ENCODE measurements at regions not wholly inside any gene's neighbourhood (a gene's known extent, or its start where the extent isn't known, plus 50 kb on each side); places are given as distances from the start of the nearest gene placed in this dataset.
"Not testable (repeated sequence)": the region's sequence is repeated elsewhere in the genome, so short reads cannot be mapped to it uniquely, and the experiment has no call there.

GRCh38 chr4:16413814-16414555 is 187.7 kb upstream of the TAPT1 start:
- no peak overlapping the region for H3K27ac ChIP-seq
- H3K4me3 ChIP-seq = no peak overlapping the region
- no peak for DNase-seq (ENCODE audit: low spot score)
- no peak for TF ChIP-seq CTCF (IDR thresholded peaks at IDR 0.05)

- Histone ChIP-seq H3K27ac (no peak overlapping the region), H3K4me3 (no peak overlapping the region)
- no peak for DNase-seq (ENCODE audit: low spot score)
- no peak for TF ChIP-seq CTCF (IDR thresholded peaks at IDR 0.05)
Measured at GRCh38 chr4:16411501-16412085, 185.3 kb upstream of the TAPT1 start.

- not testable (repeated sequence) for DNase-seq (ENCODE audit: low spot score); H3K27ac ChIP-seq; H3K4me3 ChIP-seq
Measured at GRCh38 chr4:16393216-16393615, 166.9 kb upstream of the TAPT1 start.

- Histone ChIP-seq H3K4me3 (no peak overlapping the region), H3K27ac (no peak overlapping the region)
- DNase-seq (ENCODE audit: low spot score) = no peak
- no peak for TF ChIP-seq CTCF (IDR thresholded peaks at IDR 0.05)
Measured at GRCh38 chr4:16391196-16391595, 164.9 kb upstream of the TAPT1 start.

- no peak overlapping the region for H3K4me3 ChIP-seq
- no peak overlapping the region for H3K27ac ChIP-seq
- DNase-seq (ENCODE audit: low spot score) = no peak
- TF ChIP-seq CTCF (IDR thresholded peaks at IDR 0.05) = no peak
Measured at GRCh38 chr4:16387448-16387847, 161.2 kb upstream of the TAPT1 start.

- Histone ChIP-seq H3K4me3 (no peak overlapping the region), H3K27ac (no peak overlapping the region)
- no peak for TF ChIP-seq CTCF (IDR thresholded peaks at IDR 0.05)
- no peak for DNase-seq (ENCODE audit: low spot score)
Measured at GRCh38 chr4:16386711-16387320, 160.5 kb upstream of the TAPT1 start.

GRCh38 chr4:16384576-16384975 is 158.3 kb upstream of the TAPT1 start:
- Histone ChIP-seq H3K27ac (no peak overlapping the region), H3K4me3 (no peak overlapping the region)
- TF ChIP-seq CTCF (IDR thresholded peaks at IDR 0.05) = no peak
- DNase-seq (ENCODE audit: low spot score) = no peak
